ENCODE measurements at regions not wholly inside any gene's neighbourhood (a gene's known extent, or its start where the extent isn't known, plus 50 kb on each side); places are given as distances from the start of the nearest gene placed in this dataset.

DNA sequence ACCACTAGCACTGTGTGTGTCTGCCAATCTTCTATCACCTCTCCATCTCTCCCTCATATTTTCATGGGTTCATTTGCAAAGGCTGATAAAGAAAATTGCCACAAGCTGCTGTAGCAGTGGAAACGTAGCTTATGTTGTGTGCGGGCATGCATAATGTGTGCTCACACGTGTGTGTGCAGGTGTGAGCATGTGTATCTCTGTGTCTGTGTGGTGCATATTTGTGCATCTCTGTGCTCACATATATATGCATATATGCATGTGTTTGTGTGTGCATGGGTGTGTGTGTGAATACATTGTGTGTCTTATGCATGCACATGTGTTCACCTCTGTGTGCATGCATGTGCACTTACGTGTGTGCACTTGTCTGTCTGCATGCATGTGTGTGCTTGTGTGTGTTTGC lies 181.8 kb upstream of the UBL3 start:
- no peak overlapping the region for H3K4me3 ChIP-seq (ENCODE audit: low read depth, low read length)
- no peak for DNase-seq (ENCODE audit: low read depth)
- no peak for TF ChIP-seq CTCF (IDR thresholded peaks at IDR 0.05; ENCODE audit: insufficient read depth, low read depth, low read length, missing control alignments)

- no peak for DNase-seq (ENCODE audit: low read depth)
- no peak for TF ChIP-seq CTCF (IDR thresholded peaks at IDR 0.05; ENCODE audit: insufficient read depth, low read depth, low read length, missing control alignments)
- H3K4me3 ChIP-seq (ENCODE audit: low read depth, low read length), result no peak overlapping the region
These were observed 181.1 kb upstream of the UBL3 start for GRCh38 chr13:30031488-30031887.

DNA sequence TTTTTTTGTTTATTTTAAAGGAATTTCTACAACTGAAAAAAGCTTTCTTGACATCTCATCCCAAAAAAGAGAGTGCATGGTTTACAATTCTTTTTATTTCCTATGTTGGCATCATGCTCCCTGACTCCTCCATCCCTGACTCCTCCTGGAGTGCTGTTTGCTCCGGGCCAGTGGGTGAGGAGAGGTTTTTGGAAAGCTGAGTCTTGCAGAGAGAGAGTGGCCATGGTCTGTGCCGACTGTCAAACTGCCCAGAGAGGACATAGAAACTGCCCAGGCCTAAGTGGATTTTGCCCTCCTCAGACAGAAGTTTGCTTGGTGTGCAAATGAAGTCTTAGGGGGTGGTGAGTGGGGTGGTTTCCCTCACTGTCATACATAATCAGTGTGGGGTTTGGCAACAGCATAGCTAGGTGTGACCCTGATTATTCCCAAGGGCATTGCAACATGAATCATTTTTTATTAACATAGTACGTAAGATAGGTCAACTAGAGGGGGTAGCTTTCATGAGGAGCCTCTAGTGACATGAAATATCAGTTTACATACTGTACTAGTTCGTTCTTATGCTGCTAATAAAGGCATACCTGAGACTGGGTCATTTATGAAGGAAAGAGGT lies 179.8 kb upstream of the UBL3 start:
- no peak for DNase-seq (ENCODE audit: low read depth)
- no peak overlapping the region for H3K4me3 ChIP-seq (ENCODE audit: low read depth, low read length)
- no peak for TF ChIP-seq CTCF (IDR thresholded peaks at IDR 0.05; ENCODE audit: insufficient read depth, low read depth, low read length, missing control alignments)

GRCh38 chr13:30027569-30028455 lies 177.4 kb upstream of the UBL3 start:
- no peak for DNase-seq (ENCODE audit: low read depth)
- no peak for TF ChIP-seq CTCF (IDR thresholded peaks at IDR 0.05; ENCODE audit: insufficient read depth, low read depth, low read length, missing control alignments)

GRCh38 chr13:30026909-30027308 lies 176.5 kb upstream of the UBL3 start:
- no peak overlapping the region for H3K4me3 ChIP-seq (ENCODE audit: low read depth, low read length)
- no peak for DNase-seq (ENCODE audit: low read depth)
- TF ChIP-seq CTCF (IDR thresholded peaks at IDR 0.05; ENCODE audit: insufficient read depth, low read depth, low read length, missing control alignments), result no peak

More at GRCh38 chr13:30027569-30028455, 177.4 kb upstream of the UBL3 start:
- H3K4me3 ChIP-seq (ENCODE audit: low read depth, low read length), result no peak overlapping the region

DNA sequence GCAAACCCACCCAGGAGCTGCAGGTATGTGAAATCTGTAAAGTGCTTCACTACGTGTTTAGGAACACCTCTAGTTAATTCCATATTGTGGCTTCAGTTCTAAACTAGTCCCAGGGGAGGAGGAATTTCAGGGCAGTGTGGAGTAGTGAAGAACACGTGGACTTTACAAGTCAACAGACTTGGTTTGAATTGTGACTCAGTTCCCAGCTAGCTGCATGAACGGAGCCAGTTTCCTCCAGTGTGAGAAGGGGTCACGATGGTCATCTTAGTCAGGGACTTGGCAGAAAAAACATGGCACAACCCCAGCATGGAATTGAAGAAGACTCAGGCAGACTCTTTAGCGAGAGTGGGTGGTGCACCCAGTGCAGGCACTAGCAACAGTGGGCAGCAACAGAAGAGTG lies 175.7 kb upstream of the UBL3 start:
- DNase-seq (ENCODE audit: low read depth), result no peak
- no peak overlapping the region for H3K4me3 ChIP-seq (ENCODE audit: low read depth, low read length)
- TF ChIP-seq CTCF (IDR thresholded peaks at IDR 0.05; ENCODE audit: insufficient read depth, low read depth, low read length, missing control alignments), result no peak

Data from GM12865 (cell line).